Smooth muscle cell (in vitro differentiated cells): ENCODE measurements at regions not wholly inside any gene's neighbourhood (a gene's known extent, or its start where the extent isn't known, plus 50 kb on each side); places are given as distances from the start of the nearest gene placed in this dataset.

Experiments
- DNase-seq: peaks from one replicate; lab custom pipeline; 2025; ENCODE audit not compliant: unreplicated experiment; lab: John Stamatoyannopoulos, UW
- H2AFZ ChIP-seq: fragments of 200-600 bp; sonication (generic); 2 replicates; pipeline ENCODE4 v1.6.0; 2016; ENCODE audit warnings: antibody characterized with exemption, low read depth, mild to moderate bottlenecking
- H3F3A ChIP-seq: fragments of 200-600 bp; sonication (generic); 2 replicates; pipeline ENCODE4 v1.6.0; 2017; ENCODE audit warnings: antibody characterized with exemption, low read depth
- H3K27ac ChIP-seq: fragments of 200-600 bp; sonication (generic); 2 replicates; pipeline ENCODE4 v1.5.1; 2016; ENCODE audit warnings: low read depth, mild to moderate bottlenecking
- H3K27me3 ChIP-seq: fragments of 200-600 bp; sonication (generic); 2 replicates; pipeline ENCODE4 v1.6.1; 2016; ENCODE audit warnings: low read depth, mild to moderate bottlenecking
- H3K36me3 ChIP-seq: fragments of 200-600 bp; sonication (generic); 2 replicates; pipeline ENCODE4 v1.5.1; 2016; ENCODE audit warnings: low read depth
- H3K4me1 ChIP-seq: fragments of 200-600 bp; sonication (generic); 2 replicates; pipeline ENCODE4 v1.5.1; 2016; ENCODE audit warnings: low read depth
- H3K4me2 ChIP-seq: fragments of 200-600 bp; sonication (generic); 2 replicates; pipeline ENCODE4 v1.6.0; 2016; ENCODE audit warnings: mild to moderate bottlenecking
- H3K4me3 ChIP-seq: fragments of 200-600 bp; sonication (generic); 2 replicates; pipeline ENCODE4 v1.5.1; 2016; ENCODE audit warnings: mild to moderate bottlenecking
- H3K79me2 ChIP-seq: fragments of 200-600 bp; sonication (generic); 2 replicates; pipeline ENCODE4 v1.6.0; 2016; ENCODE audit warnings: low read depth, mild to moderate bottlenecking
- H3K9ac ChIP-seq: fragments of 200-600 bp; sonication (generic); 2 replicates; pipeline ENCODE4 v1.6.0; 2016; ENCODE audit warnings: low read depth
- H3K9me3 ChIP-seq: fragments of 200-600 bp; sonication (generic); replicated peaks from 2 replicates; pipeline ENCODE4 v1.5.1; 2016; ENCODE audit warnings: low read depth
- H4K20me1 ChIP-seq: fragments of 200-600 bp; sonication (generic); 2 replicates; pipeline ENCODE4 v1.6.0; 2016; ENCODE audit warnings: low read depth
- CTCF ChIP-seq: fragments of 200-600 bp; sonication (generic); IDR thresholded peaks from 2 replicates; pipeline ENCODE4 v1.5.1; 2017; ENCODE audit warnings: borderline replicate concordance, mild to moderate bottlenecking, antibody characterized with exemption; ENCODE audit not compliant: insufficient read depth, poor library complexity, severe bottlenecking
- WGBS: methylation state at CpG from one replicate; pipeline ENCODE4 v1.1.7; 2016; ENCODE audit warnings: low lambda C conversion rate; 5-methylcytosine and 5-hydroxymethylcytosine counted together

GRCh38 chr20:39376788-39377187 is 414.6 kb downstream of the DHX35 start:
- Histone ChIP-seq H4K20me1 (no peaks in the 10 kb centered on the region), H3K36me3 (no peaks in the 10 kb centered on the region), H3K27ac (no peak overlapping the region), H2AFZ (no peak overlapping the region), H3K9ac (no peak overlapping the region), H3F3A (no peaks in the 10 kb centered on the region), H3K4me3 (no peak overlapping the region), H3K4me1 (no peaks in the 10 kb centered on the region), H3K9me3 (no peaks in the 10 kb centered on the region), H3K27me3 (peaks cover 7% of the 10 kb centered on the region), H3K4me2 (no peak overlapping the region), H3K79me2 (no peaks in the 10 kb centered on the region)
- TF ChIP-seq CTCF, result no peak
- DNase-seq, result no peak
- 90% methylated on average over 4 of the region's 4 CpGs for WGBS

DNA sequence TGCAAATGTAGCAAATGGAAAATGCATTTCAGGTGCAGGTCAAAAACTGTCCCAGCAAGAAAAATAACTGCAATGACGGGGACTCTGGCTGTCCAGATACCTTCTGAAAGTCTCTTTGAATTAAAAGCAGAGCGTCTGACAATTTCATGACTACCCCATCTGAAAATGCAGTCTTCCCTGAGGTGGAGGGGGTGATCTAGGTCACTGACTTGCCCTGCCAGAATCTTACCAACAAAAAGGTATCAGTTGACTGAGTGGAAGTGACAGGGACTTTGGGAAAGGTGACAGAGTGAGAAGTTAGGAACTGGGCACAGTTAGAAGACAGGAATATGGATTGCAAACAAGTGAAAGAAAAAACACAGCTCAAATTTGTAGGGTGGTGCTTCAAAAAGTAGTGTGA is 402.2 kb downstream of the DHX35 start:
- TF ChIP-seq CTCF, result no peak
- H3K9me3 ChIP-seq, result no peaks in the 10 kb centered on the region
- no peak overlapping the region for H3K4me3 ChIP-seq
- H3K27me3 ChIP-seq, result no peaks in the 10 kb centered on the region
- no peak overlapping the region for H3K4me2 ChIP-seq
- no peak overlapping the region for H2AFZ ChIP-seq
- H3K27ac ChIP-seq, result no peak overlapping the region
- WGBS, result 56% methylated on average over 2 of the region's 2 CpGs
- no peak for DNase-seq
- H3K79me2 ChIP-seq, result no peaks in the 10 kb centered on the region
- no peak overlapping the region for H3K9ac ChIP-seq
- no peaks in the 10 kb centered on the region for H3K4me1 ChIP-seq
- no peaks in the 10 kb centered on the region for H4K20me1 ChIP-seq
- H3K36me3 ChIP-seq, result no peaks in the 10 kb centered on the region
- no peaks in the 10 kb centered on the region for H3F3A ChIP-seq

GRCh38 chr20:39359981-39360620 is 398.0 kb downstream of the DHX35 start:
- no peak for DNase-seq
- Histone ChIP-seq H3K27me3 (no peaks in the 10 kb centered on the region), H2AFZ (peak overlapping the region; percentile 0), H3K4me3 (no peak overlapping the region), H3F3A (no peaks in the 10 kb centered on the region), H3K9ac (no peak overlapping the region), H4K20me1 (no peaks in the 10 kb centered on the region), H3K4me1 (no peaks in the 10 kb centered on the region), H3K9me3 (no peaks in the 10 kb centered on the region), H3K79me2 (no peaks in the 10 kb centered on the region), H3K36me3 (no peaks in the 10 kb centered on the region), H3K27ac (no peak overlapping the region), H3K4me2 (no peak overlapping the region)
- TF ChIP-seq CTCF, result no peak
- WGBS, result 88% methylated on average over 4 of the region's 4 CpGs

GRCh38 chr20:39358052-39358451 is 395.9 kb downstream of the DHX35 start:
- Histone ChIP-seq H2AFZ (no peak overlapping the region), H3F3A (no peaks in the 10 kb centered on the region), H3K9me3 (no peaks in the 10 kb centered on the region), H3K27ac (peak overlapping the region; percentile 88), H3K9ac (no peak overlapping the region), H3K79me2 (no peaks in the 10 kb centered on the region), H4K20me1 (no peaks in the 10 kb centered on the region), H3K27me3 (no peaks in the 10 kb centered on the region), H3K36me3 (no peaks in the 10 kb centered on the region), H3K4me3 (no peak overlapping the region), H3K4me1 (no peaks in the 10 kb centered on the region), H3K4me2 (peak overlapping the region; percentile 8)
- DNase-seq, result no peak
- WGBS, result 42% methylated on average over 1 of the region's 1 CpG
- no peak for TF ChIP-seq CTCF
